ENCODE measurements at regions not wholly inside any gene's neighbourhood (a gene's known extent, or its start where the extent isn't known, plus 50 kb on each side); places are given as distances from the start of the nearest gene placed in this dataset.
A peak's percentile ranks its signal among the peaks of the same experiment; 100 is the strongest.

DNA sequence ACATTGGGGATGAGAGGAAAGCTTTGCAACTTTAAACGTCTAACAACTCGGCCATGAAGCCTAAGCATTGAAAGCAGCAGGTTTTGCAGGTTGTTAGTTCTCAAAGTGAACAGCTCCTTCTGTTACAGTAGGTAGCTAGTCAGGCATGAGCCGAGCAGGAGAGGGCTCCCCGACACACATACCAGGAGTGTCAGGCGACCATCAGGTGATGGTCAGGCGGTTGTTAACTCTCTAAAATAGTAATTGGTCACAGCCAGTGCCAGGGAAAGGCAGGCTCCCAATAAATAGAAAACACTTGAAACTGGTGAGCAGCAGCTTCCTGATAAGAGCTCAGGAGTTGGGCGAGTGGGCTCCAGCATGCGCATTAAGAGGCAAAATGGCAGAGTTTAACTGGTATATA, 53.5 kb upstream of the DAPL1 start:
- DNase-seq (ENCODE audit: insufficient read length, low spot score) (no peak), FAIRE-seq (no peak)
- TF ChIP-seq, protein P1, sequence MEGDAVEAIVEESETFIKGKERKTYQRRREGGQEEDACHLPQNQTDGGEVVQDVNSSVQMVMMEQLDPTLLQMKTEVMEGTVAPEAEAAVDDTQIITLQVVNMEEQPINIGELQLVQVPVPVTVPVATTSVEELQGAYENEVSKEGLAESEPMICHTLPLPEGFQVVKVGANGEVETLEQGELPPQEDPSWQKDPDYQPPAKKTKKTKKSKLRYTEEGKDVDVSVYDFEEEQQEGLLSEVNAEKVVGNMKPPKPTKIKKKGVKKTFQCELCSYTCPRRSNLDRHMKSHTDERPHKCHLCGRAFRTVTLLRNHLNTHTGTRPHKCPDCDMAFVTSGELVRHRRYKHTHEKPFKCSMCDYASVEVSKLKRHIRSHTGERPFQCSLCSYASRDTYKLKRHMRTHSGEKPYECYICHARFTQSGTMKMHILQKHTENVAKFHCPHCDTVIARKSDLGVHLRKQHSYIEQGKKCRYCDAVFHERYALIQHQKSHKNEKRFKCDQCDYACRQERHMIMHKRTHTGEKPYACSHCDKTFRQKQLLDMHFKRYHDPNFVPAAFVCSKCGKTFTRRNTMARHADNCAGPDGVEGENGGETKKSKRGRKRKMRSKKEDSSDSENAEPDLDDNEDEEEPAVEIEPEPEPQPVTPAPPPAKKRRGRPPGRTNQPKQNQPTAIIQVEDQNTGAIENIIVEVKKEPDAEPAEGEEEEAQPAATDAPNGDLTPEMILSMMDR (IDR thresholded peaks at IDR 0.05; ENCODE audit: insufficient read depth, missing control alignments) = no peak

DNA sequence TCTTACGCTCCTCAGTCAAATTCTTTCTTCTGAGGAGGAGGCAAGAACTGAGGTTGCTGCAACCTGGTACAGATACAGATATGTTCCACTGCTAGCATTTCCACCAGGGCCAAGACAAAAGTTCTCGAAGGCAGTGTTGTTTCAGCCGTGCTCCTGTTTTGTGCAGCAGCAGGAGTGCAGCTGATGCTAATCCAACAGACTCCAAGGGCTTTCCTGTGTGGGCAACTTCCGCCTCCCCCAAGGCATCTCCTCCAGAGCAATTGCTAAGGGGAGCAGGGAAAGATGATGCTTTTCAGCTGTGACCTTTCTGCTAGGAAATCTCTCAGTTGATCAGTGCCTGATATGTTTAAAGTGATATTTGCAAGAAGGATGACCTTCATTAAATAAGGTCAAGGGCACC, 52.6 kb upstream of the DAPL1 start:
- no peak for FAIRE-seq
- no peak for DNase-seq (ENCODE audit: insufficient read length, low spot score)

DNA sequence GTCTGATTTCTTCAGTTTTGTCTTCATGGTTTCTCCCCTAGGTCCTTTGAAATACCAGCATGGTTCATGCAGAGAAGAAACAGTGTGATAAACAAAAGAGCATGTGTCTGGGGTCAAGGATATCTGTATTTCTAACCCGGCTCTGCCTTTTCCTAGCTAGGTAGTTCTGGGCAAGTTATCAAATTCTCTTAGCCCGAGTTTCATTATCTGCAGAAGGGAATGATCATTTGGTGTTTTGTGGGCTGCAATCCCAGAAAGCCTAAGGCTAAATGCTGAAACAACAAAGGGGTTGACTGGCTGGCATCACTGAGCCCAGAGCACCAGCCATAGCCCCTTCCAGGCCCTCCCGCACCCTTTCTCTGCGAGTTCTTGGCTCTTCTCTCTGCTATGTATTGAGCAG, 51.7 kb upstream of the DAPL1 start:
- TF ChIP-seq, protein P1 (IDR thresholded peaks at IDR 0.05; ENCODE audit: insufficient read depth, missing control alignments) = no peak
- FAIRE-seq (no peak), DNase-seq (ENCODE audit: insufficient read length, low spot score) (no peak)

More for the DNA sequence above, 52.6 kb upstream of the DAPL1 start:
- TF ChIP-seq, protein P1 (IDR thresholded peaks at IDR 0.05; ENCODE audit: insufficient read depth, missing control alignments) = no peak

DNA sequence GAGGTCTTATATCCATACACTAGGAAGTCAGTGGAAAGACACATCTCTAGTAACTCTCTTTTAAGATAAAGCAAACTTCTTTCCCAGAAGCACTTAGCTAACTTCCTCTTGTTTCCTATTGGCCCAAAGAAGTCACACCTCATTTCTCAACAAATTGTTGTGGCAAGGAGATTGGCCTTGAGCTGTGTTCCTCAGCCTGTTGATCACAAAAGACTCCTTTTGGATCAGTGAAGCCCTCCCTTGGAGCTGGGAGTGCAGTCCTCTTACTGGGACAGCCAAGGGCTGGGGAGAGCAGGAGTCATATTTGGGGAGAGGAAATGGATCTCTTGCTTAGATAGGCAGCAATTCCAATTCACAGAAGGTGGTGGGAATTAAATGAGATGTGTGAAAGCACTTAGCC, 51.2 kb upstream of the DAPL1 start:
- TF ChIP-seq, protein P1 (IDR thresholded peaks at IDR 0.05; ENCODE audit: insufficient read depth, missing control alignments) = no peak
- no peak for FAIRE-seq
- DNase-seq (ENCODE audit: insufficient read length, low spot score) = no peak

DNA sequence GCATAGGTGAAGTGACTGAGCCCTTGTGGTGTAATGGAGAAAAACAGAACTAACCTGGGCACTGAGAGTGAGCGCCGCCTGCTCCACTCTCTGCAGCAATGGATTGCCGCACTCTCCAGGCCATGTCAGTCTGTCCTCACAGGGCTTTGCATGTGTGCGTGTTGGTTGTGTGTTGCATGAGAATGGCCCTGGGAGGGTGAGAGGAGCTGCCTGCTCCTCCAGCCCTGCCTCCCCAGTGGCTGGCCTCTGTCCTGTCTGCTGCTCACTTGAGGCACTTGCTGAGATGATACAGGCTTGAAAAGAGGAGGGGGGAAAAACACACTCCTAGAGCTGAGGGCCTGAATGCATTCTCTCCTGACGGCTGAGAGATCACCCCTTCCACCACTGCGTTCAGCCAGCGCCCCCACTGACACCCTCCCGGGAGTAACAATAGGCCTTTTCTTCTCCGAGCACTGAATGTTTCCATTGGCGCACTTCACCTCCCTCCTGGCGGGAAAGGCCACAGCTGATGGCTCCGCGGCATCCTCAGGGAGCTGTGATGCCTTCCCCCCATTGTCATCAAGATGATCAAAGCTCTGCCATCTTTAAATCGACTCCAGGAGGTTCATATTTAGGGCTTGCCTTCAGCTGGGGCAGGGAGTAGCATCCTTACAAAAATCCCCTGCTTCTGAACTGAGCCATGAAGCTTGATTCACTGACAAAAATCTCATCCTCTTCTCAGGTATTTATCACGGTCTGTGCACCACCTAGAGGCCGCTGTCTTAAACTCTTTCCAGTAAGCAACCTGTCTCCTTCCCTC, 49.9 kb upstream of the DAPL1 start:
- TF ChIP-seq, protein P1 (IDR thresholded peaks at IDR 0.05; ENCODE audit: insufficient read depth, missing control alignments) = peak; percentile 79
- DNase-seq (ENCODE audit: insufficient read length, low spot score) (no peak), FAIRE-seq (peak; percentile 69)
